ENCODE measurements at regions not wholly inside any gene's neighbourhood (a gene's known extent, or its start where the extent isn't known, plus 50 kb on each side); places are given as distances from the start of the nearest gene placed in this dataset.

- Histone ChIP-seq H3K27ac (no peak overlapping the region), H4K20me1 (ENCODE audit: insufficient read depth, poor library complexity, severe bottlenecking) (no peaks in the 10 kb centered on the region), H3K4me2 (peak overlapping the region; percentile 33), H3K4me3 (no peak overlapping the region), H2AFZ (no peak overlapping the region), H3K79me2 (no peaks in the 10 kb centered on the region), H3K4me1 (ENCODE audit: insufficient read depth) (peaks cover 8% of the 10 kb centered on the region), H3K27me3 (no peaks in the 10 kb centered on the region), H3K9me3 (ENCODE audit: low read depth) (no peaks in the 10 kb centered on the region), H3K9me2 (replicated peaks; ENCODE audit: insufficient read depth) (no peaks in the 10 kb centered on the region), H3K36me3 (replicated peaks; ENCODE audit: insufficient read depth, low read depth) (no peaks in the 10 kb centered on the region)
- DNase-seq (ENCODE audit: low spot score), result no peak
- WGBS (ENCODE audit: low lambda C conversion rate, missing lambda C conversion rate), result 71% methylated on average over 11 of the region's 11 CpGs
- TF ChIP-seq EZH2 (IDR thresholded peaks at IDR 0.05; ENCODE audit: borderline replicate concordance), result no peak
- no peak for TF ChIP-seq CTCF (IDR thresholded peaks at IDR 0.05; ENCODE audit: poor library complexity)
- no peak for TF ChIP-seq EZH2phosphoT487 (IDR thresholded peaks at IDR 0.05; ENCODE audit: low read depth, severe bottlenecking, unreplicated experiment)
These were observed 277.8 kb downstream of the FOXO1 start for GRCh38 chr13:40388617-40389016.

GRCh38 chr13:40389081-40389641 is 277.3 kb downstream of the FOXO1 start:
- Histone ChIP-seq H4K20me1 (ENCODE audit: insufficient read depth, poor library complexity, severe bottlenecking) (no peaks in the 10 kb centered on the region), H3K27ac (no peak overlapping the region), H3K9me3 (ENCODE audit: low read depth) (no peaks in the 10 kb centered on the region), H3K9me2 (replicated peaks; ENCODE audit: insufficient read depth) (no peaks in the 10 kb centered on the region), H3K79me2 (no peaks in the 10 kb centered on the region), H3K27me3 (no peaks in the 10 kb centered on the region), H3K4me1 (ENCODE audit: insufficient read depth) (peaks cover 8% of the 10 kb centered on the region), H2AFZ (no peak overlapping the region), H3K4me2 (peak overlapping the region; percentile 33), H3K36me3 (replicated peaks; ENCODE audit: insufficient read depth, low read depth) (no peaks in the 10 kb centered on the region), H3K4me3 (no peak overlapping the region)
- TF ChIP-seq EZH2phosphoT487 (IDR thresholded peaks at IDR 0.05; ENCODE audit: low read depth, severe bottlenecking, unreplicated experiment), result no peak
- no peak for TF ChIP-seq EZH2 (IDR thresholded peaks at IDR 0.05; ENCODE audit: borderline replicate concordance)
- TF ChIP-seq CTCF (IDR thresholded peaks at IDR 0.05; ENCODE audit: poor library complexity), result no peak
- 66% methylated on average over 10 of the region's 10 CpGs for WGBS (ENCODE audit: low lambda C conversion rate, missing lambda C conversion rate)
- no peak for DNase-seq (ENCODE audit: low spot score)

GRCh38 chr13:40390401-40390916 is 276.0 kb downstream of the FOXO1 start:
- Histone ChIP-seq H3K36me3 (replicated peaks; ENCODE audit: insufficient read depth, low read depth) (no peaks in the 10 kb centered on the region), H2AFZ (no peak overlapping the region), H3K4me2 (no peak overlapping the region), H3K27ac (no peak overlapping the region), H3K4me3 (no peak overlapping the region), H3K4me1 (ENCODE audit: insufficient read depth) (peaks cover 8% of the 10 kb centered on the region), H4K20me1 (ENCODE audit: insufficient read depth, poor library complexity, severe bottlenecking) (no peaks in the 10 kb centered on the region), H3K9me2 (replicated peaks; ENCODE audit: insufficient read depth) (no peaks in the 10 kb centered on the region), H3K9me3 (ENCODE audit: low read depth) (no peaks in the 10 kb centered on the region), H3K79me2 (no peaks in the 10 kb centered on the region), H3K27me3 (no peaks in the 10 kb centered on the region)
- 79% methylated on average over 9 of the region's 9 CpGs for WGBS (ENCODE audit: low lambda C conversion rate, missing lambda C conversion rate)
- TF ChIP-seq EZH2phosphoT487 (IDR thresholded peaks at IDR 0.05; ENCODE audit: low read depth, severe bottlenecking, unreplicated experiment) (no peak), EZH2 (IDR thresholded peaks at IDR 0.05; ENCODE audit: borderline replicate concordance) (no peak), CTCF (IDR thresholded peaks at IDR 0.05; ENCODE audit: poor library complexity) (no peak)
- no peak for DNase-seq (ENCODE audit: low spot score)
